CD4-positive, alpha-beta memory T cell (primary cell): ENCODE measurements at regions not wholly inside any gene's neighbourhood (a gene's known extent, or its start where the extent isn't known, plus 50 kb on each side); places are given as distances from the start of the nearest gene placed in this dataset.
A peak's percentile ranks its signal among the peaks of the same experiment; 100 is the strongest.

Source experiments
- CTCF ChIA-PET: fragments of 350-600 bp; sonication (Branson Sonifier 250); formaldehyde crosslinking; loops from one replicate; lab custom pipeline; 2021; ENCODE audit warnings: inconsistent platforms; ENCODE audit not compliant: partially characterized antibody; lab: Charles Lee
- POLR2A ChIA-PET: fragments of 350-600 bp; sonication (Branson Sonifier 250); formaldehyde crosslinking; loops from one replicate; lab custom pipeline; 2021; ENCODE audit not compliant: partially characterized antibody; lab: Charles Lee
- DNase-seq, 5 donors: peaks; one replicate each; pipeline versions ENCODE4 v3.0.0 to v3.0.0-alpha.2; 2020 to 2022; ENCODE audit warnings: mixed read lengths in 1 of 5
- H3K27ac ChIP-seq: one replicate; pipeline ENCODE4 v1.7.0; 2013; ENCODE audit warnings: low read depth, low read length
- H3K27me3 ChIP-seq: 2 replicates; pipeline ENCODE4 v1.7.0; 2013; ENCODE audit warnings: mild to moderate bottlenecking, low read length, moderate library complexity; ENCODE audit not compliant: insufficient read depth
- H3K36me3 ChIP-seq: 2 replicates; pipeline ENCODE4 v1.7.0; 2013; ENCODE audit warnings: mild to moderate bottlenecking, low read length, moderate library complexity; ENCODE audit not compliant: insufficient read depth
- H3K4me1 ChIP-seq: 2 replicates; pipeline ENCODE4 v1.7.0; 2013; ENCODE audit warnings: mild to moderate bottlenecking, low read length, moderate library complexity; ENCODE audit not compliant: insufficient read depth
- H3K4me3 ChIP-seq, 2 donors: one replicate each; pipeline ENCODE4 v1.7.0; 2013; ENCODE audit warnings: low read length in 2 of 2, mild to moderate bottlenecking in 1 of 2
- H3K9me3 ChIP-seq, 2 donors: one replicate each; pipeline ENCODE4 v1.7.0; 2013; ENCODE audit warnings: low read length in 2 of 2, control low read depth in 1 of 2; ENCODE audit not compliant: control insufficient read depth in 1 of 2
- H3K27ac Mint-ChIP-seq, 7 donors: one replicate each; pipeline ENCODE4 v1.8.0; 2020 to 2021; ENCODE audit warnings: mixed read lengths in 7 of 7, mild to moderate bottlenecking in 6 of 7, inconsistent platforms in 3 of 7, moderate library complexity in 3 of 7
- H3K27me3 Mint-ChIP-seq, 2 donors: one replicate each; pipeline ENCODE4 v1.8.0; 2020 to 2021; ENCODE audit warnings: mixed read lengths in 2 of 2
- H3K36me3 Mint-ChIP-seq, 2 donors: one replicate each; pipeline ENCODE4 v1.8.0; 2020 to 2021; ENCODE audit warnings: mixed read lengths in 2 of 2, inconsistent platforms in 1 of 2, mild to moderate bottlenecking in 1 of 2
- H3K4me1 Mint-ChIP-seq, 4 donors: one replicate each; pipeline ENCODE4 v1.8.0; 2020 to 2021; ENCODE audit warnings: mixed read lengths in 4 of 4, mild to moderate bottlenecking in 1 of 4
- H3K4me3 Mint-ChIP-seq, 8 donors: one replicate each; pipeline ENCODE4 v1.8.0; 2020 to 2021; ENCODE audit warnings: mixed read lengths in 8 of 8, mild to moderate bottlenecking in 7 of 8, moderate library complexity in 6 of 8, inconsistent platforms in 3 of 8
- H3K9me3 Mint-ChIP-seq, 8 donors: one replicate each; pipeline ENCODE4 v1.8.0; 2020 to 2021; ENCODE audit warnings: mixed read lengths in 8 of 8, mild to moderate bottlenecking in 5 of 8, inconsistent platforms in 3 of 8, moderate library complexity in 1 of 8
- intact Hi-C: fragments of 100-400 bp; cut with micrococcal nuclease; formaldehyde crosslinking; loops from one replicate; pipeline ENCODE4 v1.15.1; 2023

DNA sequence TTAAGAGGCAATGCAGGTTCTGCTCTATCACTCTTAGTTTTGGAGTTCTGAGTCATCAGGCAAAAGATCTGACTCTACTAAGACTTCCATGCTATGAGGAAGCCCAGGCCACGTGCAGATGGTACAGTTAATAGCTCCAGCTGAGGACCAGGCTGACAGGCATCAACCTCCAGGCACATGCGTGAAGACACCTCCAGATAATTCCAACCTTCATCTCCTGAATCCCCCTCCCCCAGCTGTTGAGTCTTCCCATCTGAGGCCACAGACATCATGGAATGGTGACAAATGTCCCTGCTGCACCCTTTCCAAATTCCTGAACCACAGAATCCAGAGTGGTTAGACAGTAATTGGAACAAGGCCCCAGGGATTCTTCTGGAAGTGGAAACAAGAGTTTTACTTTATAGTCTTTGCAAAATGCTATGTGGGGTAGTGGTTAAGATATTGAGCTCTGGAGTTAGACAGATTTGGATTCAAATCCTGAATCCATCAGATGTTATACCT lies 183.8 kb downstream of the KLF5 start:
- Mint-ChIP-seq H3K36me3 (no peaks in the 10 kb centered on the region), H3K4me3 (no peak overlapping the region), H3K9me3 (peaks cover 0 to 2% (median 0%) of the 10 kb centered on the region in 8 donors), H3K27me3 (peaks cover 0 to 3% of the 10 kb centered on the region in 2 donors), H3K4me1 (no peaks in the 10 kb centered on the region), H3K27ac (no peak overlapping the region)
- no peak for DNase-seq
- no peaks in the 10 kb centered on the region for H3K9me3 ChIP-seq
- no peaks in the 10 kb centered on the region for H3K36me3 ChIP-seq
- intact Hi-C loops: no loop called here
- ChIA-PET CTCF (no interaction called here), POLR2A (no interaction called here)
- no peak overlapping the region for H3K27ac ChIP-seq
- no peak overlapping the region for H3K4me3 ChIP-seq
- no peaks in the 10 kb centered on the region for H3K4me1 ChIP-seq
- H3K27me3 ChIP-seq: no peaks in the 10 kb centered on the region

DNA sequence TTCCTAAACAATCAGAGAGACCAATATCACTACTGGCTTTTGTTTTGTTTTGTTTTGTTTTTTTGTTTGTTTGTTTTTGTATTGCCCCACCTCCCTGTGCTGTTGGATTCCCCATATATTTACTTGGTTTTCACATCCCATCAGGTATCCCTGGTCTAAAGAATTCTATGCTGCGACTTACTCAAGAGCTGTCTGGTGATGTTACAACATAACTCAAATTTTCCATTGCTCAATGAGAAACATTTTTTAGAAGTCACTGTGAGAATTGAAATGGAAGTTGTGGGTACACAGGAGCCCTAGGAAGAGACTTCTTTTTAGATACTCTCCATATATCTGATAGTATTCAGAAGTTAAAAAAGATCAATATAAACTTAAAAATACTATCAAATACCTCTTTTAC lies 181.4 kb downstream of the KLF5 start:
- Histone ChIP-seq H3K36me3 (no peaks in the 10 kb centered on the region), H3K27me3 (no peaks in the 10 kb centered on the region), H3K4me3 (no peak overlapping the region), H3K9me3 (no peaks in the 10 kb centered on the region), H3K4me1 (no peaks in the 10 kb centered on the region), H3K27ac (no peak overlapping the region)
- peaks cover 0 to 2% (median 0%) of the 10 kb centered on the region in 8 donors for H3K9me3 Mint-ChIP-seq
- no peak overlapping the region for H3K27ac Mint-ChIP-seq
- ChIA-PET POLR2A (no interaction called here), CTCF (interaction anchor here (1.4 kb wide), 1 partner anchor 11 kb away, joined by 3 read pairs; no protein-coding TSS in a partner anchor)
- peaks cover 0 to 2% of the 10 kb centered on the region in 2 donors for H3K27me3 Mint-ChIP-seq
- H3K36me3 Mint-ChIP-seq: no peaks in the 10 kb centered on the region
- DNase-seq: no peak
- H3K4me1 Mint-ChIP-seq: no peaks in the 10 kb centered on the region
- intact Hi-C loops: no loop called here
- H3K4me3 Mint-ChIP-seq: no peak overlapping the region

DNA sequence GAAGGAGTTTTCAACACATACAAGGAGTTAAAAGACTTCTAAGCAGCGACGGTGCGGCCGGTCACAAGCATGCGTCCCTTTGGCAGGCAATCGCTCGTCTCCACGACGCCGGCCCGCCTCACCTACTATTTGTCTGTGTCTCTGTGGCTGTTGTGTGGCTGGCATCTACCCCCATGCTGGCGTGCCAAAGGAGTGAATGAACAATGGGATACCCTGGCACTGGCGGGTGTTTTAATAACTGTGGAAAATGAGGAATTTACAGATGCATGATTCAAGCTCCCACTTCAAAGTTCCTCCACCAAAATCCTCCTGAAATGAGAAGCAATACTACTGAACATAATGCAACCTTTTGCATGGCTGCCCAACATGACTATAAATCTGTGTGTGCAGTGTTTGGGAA lies 176.6 kb downstream of the KLF5 start:
- Mint-ChIP-seq H3K36me3 (no peaks in the 10 kb centered on the region), H3K4me3 (no peak overlapping the region), H3K4me1 (peaks cover 6 to 12% (median 9%) of the 10 kb centered on the region in 4 donors), H3K27ac (no peak overlapping the region), H3K9me3 (peaks cover 0 to 2% (median 0%) of the 10 kb centered on the region in 8 donors), H3K27me3 (peaks cover 0 to 2% of the 10 kb centered on the region in 2 donors)
- no peaks in the 10 kb centered on the region for H3K27me3 ChIP-seq
- DNase-seq: no peak
- intact Hi-C loops: no loop called here
- H3K27ac ChIP-seq: no peak overlapping the region
- H3K4me1 ChIP-seq: peaks cover 15% of the 10 kb centered on the region
- H3K9me3 ChIP-seq: no peaks in the 10 kb centered on the region
- CTCF ChIA-PET: no interaction called here
- POLR2A ChIA-PET: no interaction called here
- H3K4me3 ChIP-seq: no peak overlapping the region
- H3K36me3 ChIP-seq: no peaks in the 10 kb centered on the region

DNA sequence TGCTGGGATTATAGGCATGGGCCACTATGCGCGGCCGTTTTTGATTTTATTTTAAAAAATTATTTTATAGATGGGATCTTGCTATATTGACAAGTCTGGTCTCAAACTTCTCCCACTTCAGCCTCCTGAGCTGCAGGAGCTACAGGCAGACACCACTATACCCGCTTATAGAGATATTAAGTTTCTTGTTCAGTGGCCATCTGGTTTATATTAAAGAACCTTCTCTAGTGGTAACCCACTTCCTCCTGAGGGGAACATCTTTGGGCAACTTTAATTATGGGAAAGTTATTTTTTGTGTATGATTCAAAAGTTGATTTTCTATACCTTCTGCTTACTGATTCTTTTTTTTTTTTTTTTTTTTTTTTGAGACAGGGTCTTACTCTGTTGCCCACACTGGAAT lies 172.7 kb downstream of the KLF5 start:
- H3K4me1 Mint-ChIP-seq: peaks cover 17 to 33% (median 23%) of the 10 kb centered on the region in 4 donors
- H3K4me1 ChIP-seq: peaks cover 31% of the 10 kb centered on the region
- ChIA-PET POLR2A (no interaction called here), CTCF (no interaction called here)
- intact Hi-C loops: no loop called here
- H3K36me3 Mint-ChIP-seq: no peaks in the 10 kb centered on the region
- no peak overlapping the region for H3K27ac Mint-ChIP-seq
- H3K36me3 ChIP-seq: no peaks in the 10 kb centered on the region
- H3K27ac ChIP-seq: no peak overlapping the region
- no peaks in the 10 kb centered on the region for H3K27me3 ChIP-seq
- DNase-seq: no peak
- no peak overlapping the region for H3K4me3 ChIP-seq
- H3K9me3 Mint-ChIP-seq: no peaks in the 10 kb centered on the region
- H3K4me3 Mint-ChIP-seq: no peak overlapping the region
- no peaks in the 10 kb centered on the region for H3K9me3 ChIP-seq
- no peaks in the 10 kb centered on the region for H3K27me3 Mint-ChIP-seq

DNA sequence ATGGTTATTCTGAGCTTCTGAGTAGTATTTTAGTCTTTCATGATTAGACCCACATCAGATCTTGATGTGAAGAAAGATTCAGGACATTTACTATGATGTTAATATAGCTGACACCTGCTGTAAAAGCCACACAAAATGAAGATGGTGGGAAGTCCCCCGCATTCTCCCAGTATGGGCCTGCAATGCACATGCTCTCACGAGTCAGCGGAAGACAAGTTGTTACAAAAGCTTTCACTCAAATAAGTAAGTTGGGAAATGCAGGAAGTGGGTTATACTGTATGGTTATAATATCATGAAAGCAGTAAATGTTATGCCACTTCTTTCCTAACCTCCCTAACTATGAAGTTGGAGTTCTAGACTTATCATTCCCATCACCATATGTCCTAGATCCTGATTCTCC lies 171.9 kb downstream of the KLF5 start:
- DNase-seq: peak in 3 of 5 donors; percentile 8 to 15 (median 9)
- intact Hi-C loops: no loop called here
- ChIA-PET CTCF (interaction anchor here (1.0 kb wide), 1 partner anchor 172 kb away, joined by 3 read pairs; the partner anchor contains the start of gene KLF5), POLR2A (no interaction called here)
- H3K27me3 Mint-ChIP-seq: no peaks in the 10 kb centered on the region
- H3K27ac ChIP-seq: no peak overlapping the region
- no peaks in the 10 kb centered on the region for H3K9me3 ChIP-seq
- no peaks in the 10 kb centered on the region for H3K36me3 ChIP-seq
- H3K9me3 Mint-ChIP-seq: no peaks in the 10 kb centered on the region
- no peak overlapping the region for H3K4me3 ChIP-seq
- peak overlapping the region in 1 of 7 donors; percentile 31 for H3K27ac Mint-ChIP-seq
- H3K4me1 ChIP-seq: peaks cover 31% of the 10 kb centered on the region
- peaks cover 17 to 33% (median 23%) of the 10 kb centered on the region in 4 donors for H3K4me1 Mint-ChIP-seq
- no peaks in the 10 kb centered on the region for H3K36me3 Mint-ChIP-seq
- peak overlapping the region in 3 of 8 donors; percentile 1 to 24 (median 18) for H3K4me3 Mint-ChIP-seq
- H3K27me3 ChIP-seq: no peaks in the 10 kb centered on the region

DNA sequence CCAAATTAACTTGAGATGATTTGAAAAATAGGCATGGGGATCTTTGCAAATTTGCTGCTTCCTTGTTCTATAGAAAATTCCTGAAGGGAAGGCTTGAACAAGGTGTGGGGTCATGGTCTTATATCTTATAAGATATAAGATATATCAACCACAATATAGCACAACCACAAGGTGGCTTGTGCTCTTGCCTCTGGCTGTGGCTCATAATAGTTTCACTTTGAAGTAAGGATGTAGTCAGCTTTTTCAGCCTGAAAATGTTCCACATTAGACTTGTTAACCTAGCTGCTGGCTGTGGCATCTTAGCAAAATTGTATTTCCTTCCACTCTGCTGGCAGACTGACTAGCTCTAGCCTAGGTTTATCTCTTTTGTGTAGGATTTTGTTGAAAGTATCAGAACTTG lies 169.7 kb downstream of the KLF5 start:
- Mint-ChIP-seq H3K36me3 (no peaks in the 10 kb centered on the region), H3K4me3 (peak overlapping the region in 2 of 8 donors; percentile 2 to 26), H3K4me1 (peaks cover 23 to 33% (median 28%) of the 10 kb centered on the region in 4 donors), H3K27me3 (no peaks in the 10 kb centered on the region), H3K27ac (peak overlapping the region in 4 of 7 donors; percentile 16 to 76 (median 54)), H3K9me3 (no peaks in the 10 kb centered on the region)
- Histone ChIP-seq H3K4me1 (peaks cover 31% of the 10 kb centered on the region), H3K27me3 (no peaks in the 10 kb centered on the region), H3K9me3 (no peaks in the 10 kb centered on the region), H3K36me3 (no peaks in the 10 kb centered on the region), H3K4me3 (no peak overlapping the region), H3K27ac (no peak overlapping the region)
- ChIA-PET POLR2A (no interaction called here), CTCF (interaction anchor here (0.8 to 1.4 kb wide), 5 partner anchors 9 to 483 kb away, joined by 3 to 4 read pairs (median 3); no protein-coding TSS in a partner anchor)
- peak in 4 of 5 donors; percentile 14 to 42 (median 27) for DNase-seq
- intact Hi-C loops: loop anchor here (1.0 kb wide), 1 partner anchor 480 kb away; no protein-coding TSS in a partner anchor

DNA sequence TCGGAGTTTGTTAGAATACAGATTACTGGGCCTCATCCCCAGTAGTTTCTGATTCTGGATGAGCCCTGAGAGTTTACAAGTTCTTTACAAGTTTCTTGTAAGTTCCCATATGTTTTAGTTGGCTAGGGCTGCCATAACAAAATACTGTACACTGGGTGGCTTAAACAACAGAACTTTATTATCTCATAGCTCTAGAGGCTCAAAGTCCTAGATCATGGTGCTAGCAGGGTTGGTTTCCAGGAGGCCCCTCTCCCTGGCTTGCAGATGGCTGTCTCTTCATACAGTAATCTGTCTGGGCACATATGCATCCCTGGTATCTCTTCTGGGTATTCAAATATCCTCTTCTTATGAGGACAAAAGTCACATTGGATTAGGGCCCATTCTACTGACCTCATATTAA lies 167.2 kb downstream of the KLF5 start:
- H3K36me3 ChIP-seq: no peaks in the 10 kb centered on the region
- intact Hi-C loops: no loop called here
- H3K4me1 ChIP-seq: peaks cover 22% of the 10 kb centered on the region
- Mint-ChIP-seq H3K27ac (no peak overlapping the region), H3K27me3 (no peaks in the 10 kb centered on the region), H3K36me3 (no peaks in the 10 kb centered on the region), H3K4me3 (no peak overlapping the region), H3K9me3 (no peaks in the 10 kb centered on the region), H3K4me1 (peaks cover 21 to 33% (median 27%) of the 10 kb centered on the region in 4 donors)
- ChIA-PET POLR2A (no interaction called here), CTCF (no interaction called here)
- no peaks in the 10 kb centered on the region for H3K27me3 ChIP-seq
- no peaks in the 10 kb centered on the region for H3K9me3 ChIP-seq
- DNase-seq: no peak
- no peak overlapping the region for H3K4me3 ChIP-seq
- no peak overlapping the region for H3K27ac ChIP-seq
